A549 (cell line): ENCODE measurements at regions not wholly inside any gene's neighbourhood (a gene's known extent, or its start where the extent isn't known, plus 50 kb on each side); places are given as distances from the start of the nearest gene placed in this dataset.

Experiments
- JUN ChIP-seq, 2 experiments: fragments of >200 bp; sonication (Bioruptor Twin); formaldehyde crosslinking; IDR thresholded peaks; 2 replicates in 1 of 2; 3 replicates in 1 of 2; pipeline ENCODE4 v1.6.1; 2016 to 2017
- PHF8 ChIP-seq: fragments of 200-600 bp; sonication (generic); IDR thresholded peaks from 2 replicates; pipeline ENCODE4 v1.6.1; 2016; ENCODE audit warnings: low read depth, mild to moderate bottlenecking, antibody characterized with exemption, moderate library complexity, borderline replicate concordance
- POLR2A ChIP-seq: IDR thresholded peaks from 2 replicates; pipeline ENCODE4 v1.6.1; 2012; ENCODE audit warnings: mild to moderate bottlenecking, low read length
- RAD21 ChIP-seq, 2 experiments: fragments of >200 bp in 1 of 2; sonication (Bioruptor Twin) in 1 of 2; formaldehyde crosslinking in 1 of 2; IDR thresholded peaks in 1 of 2; conservative IDR thresholded peaks in 1 of 2; 2 replicates in 1 of 2; 3 replicates in 1 of 2; pipeline ENCODE4 v1.6.1; 2012 to 2018; ENCODE audit warnings: inconsistent platforms in 1 of 2
- RCOR1 ChIP-seq: fragments of 150-350 bp; IDR thresholded peaks from 2 replicates; pipeline ENCODE4 v1.6.1; 2014; ENCODE audit warnings: antibody characterized with exemption, low read length, low read depth
- RNF2 ChIP-seq: fragments of 200-600 bp; sonication (generic); IDR thresholded peaks from 2 replicates; pipeline ENCODE4 v1.6.1; 2016; ENCODE audit warnings: low read depth, mild to moderate bottlenecking, antibody characterized with exemption, moderate library complexity, borderline replicate concordance
- SMC3 ChIP-seq: fragments of >200 bp; sonication (Bioruptor Twin); formaldehyde crosslinking; IDR thresholded peaks from 3 replicates; pipeline ENCODE4 v1.6.1; 2018; ENCODE audit warnings: inconsistent platforms
- TF ChIP-seq, protein P1 (sequence below): fragments of >200 bp; sonication (Bioruptor Twin); formaldehyde crosslinking; IDR thresholded peaks from 3 replicates; pipeline ENCODE4 v1.5.1; 2016
- TF ChIP-seq, protein P2 (sequence below): fragments of >200 bp; sonication (Bioruptor Twin); formaldehyde crosslinking; IDR thresholded peaks from 3 replicates; pipeline ENCODE4 v1.6.1; 2016

DNA sequence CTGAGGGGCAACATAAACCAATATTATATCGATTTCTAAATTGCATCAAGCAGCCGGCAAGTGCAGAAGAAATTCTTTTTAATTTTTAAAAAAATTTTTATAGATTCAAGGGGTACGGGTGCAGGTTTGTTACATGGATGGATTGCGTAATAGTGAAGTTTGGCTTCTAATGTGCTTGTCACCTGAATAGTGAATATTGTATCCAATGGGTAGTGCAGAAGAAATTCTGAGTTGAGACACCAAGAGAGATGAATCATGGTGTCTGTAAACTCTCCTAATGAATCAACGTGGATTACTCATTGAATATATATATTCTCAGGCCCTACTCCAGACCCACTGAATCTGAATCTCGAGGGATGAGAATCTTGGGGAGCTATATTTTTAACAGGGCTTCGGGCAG is 253.7 kb upstream of the FOXD3 start:
- TF ChIP-seq SMC3: no peak
- TF ChIP-seq, protein P1, sequence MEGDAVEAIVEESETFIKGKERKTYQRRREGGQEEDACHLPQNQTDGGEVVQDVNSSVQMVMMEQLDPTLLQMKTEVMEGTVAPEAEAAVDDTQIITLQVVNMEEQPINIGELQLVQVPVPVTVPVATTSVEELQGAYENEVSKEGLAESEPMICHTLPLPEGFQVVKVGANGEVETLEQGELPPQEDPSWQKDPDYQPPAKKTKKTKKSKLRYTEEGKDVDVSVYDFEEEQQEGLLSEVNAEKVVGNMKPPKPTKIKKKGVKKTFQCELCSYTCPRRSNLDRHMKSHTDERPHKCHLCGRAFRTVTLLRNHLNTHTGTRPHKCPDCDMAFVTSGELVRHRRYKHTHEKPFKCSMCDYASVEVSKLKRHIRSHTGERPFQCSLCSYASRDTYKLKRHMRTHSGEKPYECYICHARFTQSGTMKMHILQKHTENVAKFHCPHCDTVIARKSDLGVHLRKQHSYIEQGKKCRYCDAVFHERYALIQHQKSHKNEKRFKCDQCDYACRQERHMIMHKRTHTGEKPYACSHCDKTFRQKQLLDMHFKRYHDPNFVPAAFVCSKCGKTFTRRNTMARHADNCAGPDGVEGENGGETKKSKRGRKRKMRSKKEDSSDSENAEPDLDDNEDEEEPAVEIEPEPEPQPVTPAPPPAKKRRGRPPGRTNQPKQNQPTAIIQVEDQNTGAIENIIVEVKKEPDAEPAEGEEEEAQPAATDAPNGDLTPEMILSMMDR: no peak
- no peak for TF ChIP-seq PHF8
- TF ChIP-seq, protein P2, sequence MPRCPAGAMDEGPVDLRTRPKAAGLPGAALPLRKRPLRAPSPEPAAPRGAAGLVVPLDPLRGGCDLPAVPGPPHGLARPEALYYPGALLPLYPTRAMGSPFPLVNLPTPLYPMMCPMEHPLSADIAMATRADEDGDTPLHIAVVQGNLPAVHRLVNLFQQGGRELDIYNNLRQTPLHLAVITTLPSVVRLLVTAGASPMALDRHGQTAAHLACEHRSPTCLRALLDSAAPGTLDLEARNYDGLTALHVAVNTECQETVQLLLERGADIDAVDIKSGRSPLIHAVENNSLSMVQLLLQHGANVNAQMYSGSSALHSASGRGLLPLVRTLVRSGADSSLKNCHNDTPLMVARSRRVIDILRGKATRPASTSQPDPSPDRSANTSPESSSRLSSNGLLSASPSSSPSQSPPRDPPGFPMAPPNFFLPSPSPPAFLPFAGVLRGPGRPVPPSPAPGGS: no peak
- no peak for TF ChIP-seq POLR2A
- TF ChIP-seq RNF2: no peak
- TF ChIP-seq JUN (IDR thresholded peaks at IDR 0.05): no peak
- no peak for TF ChIP-seq RAD21 (conservative IDR thresholded peaks at IDR 0.05 in 1 of 2, IDR thresholded peaks at IDR 0.05 in 1 of 2)
- TF ChIP-seq RCOR1: no peak
